NCI-H345 treated with DMSO at 0.1 percent for 48 hours (cell line): ENCODE measurements at regions not wholly inside any gene's neighbourhood (a gene's known extent, or its start where the extent isn't known, plus 50 kb on each side); places are given as distances from the start of the nearest gene placed in this dataset.
A peak's percentile ranks its signal among the peaks of the same experiment; 100 is the strongest.
"Not testable (repeated sequence)": the region's sequence is repeated elsewhere in the genome, so short reads cannot be mapped to it uniquely, and the experiment has no call there.

Experiments
- DNase-seq: peaks from one replicate; lab custom pipeline; 2025; ENCODE audit not compliant: unreplicated experiment; lab: John Stamatoyannopoulos, UW

GRCh38 chr5:82583331-82583730 lies 305.2 kb upstream of the RPS23 start:
- DNase-seq: not testable (repeated sequence)

GRCh38 chr5:82564963-82565362 lies 286.8 kb upstream of the RPS23 start:
- DNase-seq: no peak

GRCh38 chr5:82563745-82564144 lies 285.6 kb upstream of the RPS23 start:
- DNase-seq: no peak

- DNase-seq: no peak
Observed at GRCh38 chr5:82562696-82563240, 284.6 kb upstream of the RPS23 start.

GRCh38 chr5:82561797-82562196 lies 283.6 kb upstream of the RPS23 start:
- DNase-seq: no peak

- no peak for DNase-seq
Observed at GRCh38 chr5:82560969-82561368, 282.8 kb upstream of the RPS23 start.

- DNase-seq: peak; percentile 29
Observed at GRCh38 chr5:82560561-82560960, 282.4 kb upstream of the RPS23 start.

GRCh38 chr5:82551840-82552385 lies 273.8 kb upstream of the RPS23 start:
- no peak for DNase-seq

- no peak for DNase-seq
Observed at GRCh38 chr5:82551192-82551591, 273.0 kb upstream of the RPS23 start.

- no peak for DNase-seq
Observed at GRCh38 chr5:82549263-82549662, 271.1 kb upstream of the RPS23 start.

GRCh38 chr5:82544004-82544403 lies 265.9 kb upstream of the RPS23 start:
- DNase-seq: no peak

GRCh38 chr5:82540301-82540700 lies 262.1 kb upstream of the RPS23 start:
- no peak for DNase-seq

- DNase-seq: no peak
Observed at GRCh38 chr5:82538339-82539034, 260.3 kb upstream of the RPS23 start.

- DNase-seq: no peak
Observed at GRCh38 chr5:82537687-82538306, 259.6 kb upstream of the RPS23 start.

- no peak for DNase-seq
Observed at GRCh38 chr5:82534986-82535385, 256.8 kb upstream of the RPS23 start.

GRCh38 chr5:82532075-82532474 lies 253.9 kb upstream of the RPS23 start:
- not testable (repeated sequence) for DNase-seq

- DNase-seq: no peak
Observed at GRCh38 chr5:82526540-82526939, 248.4 kb upstream of the RPS23 start.

- no peak for DNase-seq
Observed at GRCh38 chr5:82525626-82526025, 247.5 kb upstream of the RPS23 start.

- no peak for DNase-seq
Observed at GRCh38 chr5:82523633-82524032, 245.5 kb upstream of the RPS23 start.

- no peak for DNase-seq
Observed at GRCh38 chr5:82522897-82523296, 244.7 kb upstream of the RPS23 start.

GRCh38 chr5:82521431-82522051 lies 243.4 kb upstream of the RPS23 start:
- DNase-seq: no peak

- DNase-seq: no peak
Observed at GRCh38 chr5:82519558-82519957, 241.4 kb upstream of the RPS23 start.
